ENCODE measurements at regions not wholly inside any gene's neighbourhood (a gene's known extent, or its start where the extent isn't known, plus 50 kb on each side); places are given as distances from the start of the nearest gene placed in this dataset.

- no peaks in the 10 kb centered on the region for H3K79me1 ChIP-seq (ENCODE audit: low read depth in 1 of 2, low read length in 2 of 2)
- H3K4me1 ChIP-seq (ENCODE audit: control insufficient read depth, insufficient read depth, low read length) = peaks cover 6% of the 10 kb centered on the region
- no TSS peak for BruUV-seq (replicated peaks)
- no peak overlapping the region for H3K27ac ChIP-seq (ENCODE audit: insufficient read depth, low read length)
- H2BK20ac ChIP-seq (ENCODE audit: low read depth, low read length) = no peak overlapping the region
- no peak overlapping the region for H4K8ac ChIP-seq (ENCODE audit: low read depth in 2 of 2, low read length in 2 of 2)
- no peak overlapping the region for H3K9ac ChIP-seq (ENCODE audit: low read depth, low read length)
- no peak overlapping the region for H2BK15ac ChIP-seq (ENCODE audit: low read depth, low read length)
- no peak for TF ChIP-seq SMC3 (IDR thresholded peaks at IDR 0.05; ENCODE audit: low read depth, low read length)
- TF ChIP-seq MAZ (IDR thresholded peaks at IDR 0.05; ENCODE audit: borderline replicate concordance, low read depth, low read length) = no peak
- no peak for TF ChIP-seq MAFK (IDR thresholded peaks at IDR 0.05; ENCODE audit: low read depth, low read length)
- TF ChIP-seq USF2 (IDR thresholded peaks at IDR 0.05; ENCODE audit: low read depth, low read length) = no peak
- no peak for TF ChIP-seq NFE2L2 (IDR thresholded peaks at IDR 0.05; ENCODE audit: low read depth, low read length)
- no peak for TF ChIP-seq CTCF (conservative IDR thresholded peaks at IDR 0.05; ENCODE audit: low read depth, low read length)
- no peak for TF ChIP-seq CHD1 (IDR thresholded peaks at IDR 0.05; ENCODE audit: low read depth, low read length)
- TF ChIP-seq RFX5 (IDR thresholded peaks at IDR 0.05; ENCODE audit: low read depth, low read length) = no peak
- no peak for TF ChIP-seq FOS (IDR thresholded peaks at IDR 0.05; ENCODE audit: low read depth, low read length)
- no peak for TF ChIP-seq BHLHE40 (IDR thresholded peaks at IDR 0.05; ENCODE audit: low read depth, low read length)
- no peak for TF ChIP-seq ELK1 (IDR thresholded peaks at IDR 0.05; ENCODE audit: borderline replicate concordance, low read depth, low read length)
- TF ChIP-seq RAD21 (IDR thresholded peaks at IDR 0.05; ENCODE audit: low read length) = no peak
- no peak for TF ChIP-seq POLR2A (IDR thresholded peaks at IDR 0.05; ENCODE audit: low read depth, low read length)
- no peak for TF ChIP-seq MXI1 (IDR thresholded peaks at IDR 0.05; ENCODE audit: borderline replicate concordance, low read depth, low read length)
- POLR2A ChIA-PET (ENCODE audit: unreplicated experiment) = no interaction called here
- 0 out of 2 replicates have a peak, but pooled peaks cover 3% of the 10 kb centered on the region for H3K9me1 ChIP-seq (ENCODE audit: insufficient read depth, low read length)
- no peak overlapping the region for H3K14ac ChIP-seq (replicated peaks; ENCODE audit: low read depth, low read length)
- H3K9me3 ChIP-seq (ENCODE audit: control insufficient read depth, insufficient read depth, low read length) = no peaks in the 10 kb centered on the region
- ATAC-seq (ENCODE audit: low read depth) (no peak), DNase-seq (no peak)
- H3K56ac ChIP-seq (ENCODE audit: extremely low read depth, insufficient read depth, low read length) = no peak overlapping the region
- dilution Hi-C loops (cut with HindIII; ENCODE audit: low sequenced_read_pairs, unreplicated experiment) (no loop called here), in situ Hi-C loops (cut with MboI; ENCODE audit: low sequenced_read_pairs) (no loop called here), intact Hi-C loops (cut with micrococcal nuclease) (loop anchor here (10.0 kb wide), 2 partner anchors 276 to 516 kb away; no protein-coding TSS in a partner anchor)
- H3K4ac ChIP-seq (ENCODE audit: low read depth, low read length) = no peak overlapping the region
- no peaks in the 10 kb centered on the region for H3K36me3 ChIP-seq (ENCODE audit: control insufficient read depth, insufficient read depth, low read length)
- no peak overlapping the region for H2AK9ac ChIP-seq (replicated peaks; ENCODE audit: low read depth, low read length, poor library complexity)
- no peak overlapping the region for H3K4me2 ChIP-seq (ENCODE audit: low read depth, low read length)
- H4K20me1 ChIP-seq (ENCODE audit: insufficient read depth, low read length) = no peaks in the 10 kb centered on the region
- no peak overlapping the region for H2AFZ ChIP-seq (replicated peaks; ENCODE audit: low read length, poor library complexity)
- no peak overlapping the region for H3K18ac ChIP-seq (ENCODE audit: low read depth, low read length)
- H3K23ac ChIP-seq (ENCODE audit: low read depth, low read length) = no peak overlapping the region
- H4K5ac ChIP-seq (ENCODE audit: low read depth, low read length) = no peak overlapping the region
- no peak overlapping the region for H4K91ac ChIP-seq (ENCODE audit: insufficient read depth, low read depth, low read length)
- no peaks in the 10 kb centered on the region for H3K27me3 ChIP-seq (ENCODE audit: control insufficient read depth, insufficient read depth, low read length)
- CTCF ChIA-PET = interaction anchor here (0.6 kb wide), 1 partner anchor 53 kb away, joined by 3 read pairs; no protein-coding TSS in a partner anchor
- no peak overlapping the region for H2BK120ac ChIP-seq (ENCODE audit: low read depth, low read length)
- H2AK5ac ChIP-seq (ENCODE audit: low read depth, low read length) = no peak overlapping the region
- H3K4me3 ChIP-seq (ENCODE audit: insufficient read depth, low read depth, low read length) = no peak overlapping the region
- no CpG with 5 or more reads among the region's 6 CpGs for WGBS, 2 experiments (ENCODE audit: extremely low coverage in 2 of 2, insufficient read length in 1 of 2)
- H2BK5ac ChIP-seq (ENCODE audit: low read depth, low read length, poor library complexity, severe bottlenecking) = no peak overlapping the region
These were observed 303.3 kb upstream of the GULP1 start for GRCh38 chr2:187988348-187988747.
